K562 (cell line): ENCODE measurements at regions not wholly inside any gene's neighbourhood (a gene's known extent, or its start where the extent isn't known, plus 50 kb on each side); places are given as distances from the start of the nearest gene placed in this dataset.
A peak's percentile ranks its signal among the peaks of the same experiment; 100 is the strongest.

Experiments
- CHD2 ChIP-seq: IDR thresholded peaks from 2 replicates; pipeline ENCODE4 v1.6.1; 2011; ENCODE audit warnings: low read depth, low read length
- FOXM1 ChIP-seq, 2 experiments: fragments of 450-650 bp in 1 of 2; sonication (generic) in 1 of 2; formaldehyde crosslinking in 1 of 2; IDR thresholded peaks; 2 replicates each; pipeline versions ENCODE4 v1.6.1 to v1.9.0; 2017 to 2022; ENCODE audit warnings: low read depth in 2 of 2, mild to moderate bottlenecking in 2 of 2, missing genetic modification reagents in 1 of 2, moderate library complexity in 1 of 2
- HMG20A ChIP-seq: fragments of 450-650 bp; formaldehyde crosslinking; conservative IDR thresholded peaks from 2 replicates; pipeline ENCODE4 v1.4.0; 2020; ENCODE audit warnings: mild to moderate bottlenecking, mixed read lengths
- POLR2AphosphoS5 ChIP-seq: IDR thresholded peaks from 2 replicates; pipeline ENCODE4 v1.6.1; 2011; ENCODE audit warnings: mild to moderate bottlenecking, low read depth, low read length, moderate library complexity; ENCODE audit not compliant: control insufficient read depth, insufficient read depth
- SMARCE1 ChIP-seq: fragments of 450-650 bp; IDR thresholded peaks from 2 replicates; pipeline ENCODE4 v1.7.1; 2016; ENCODE audit warnings: mild to moderate bottlenecking
- SP2 ChIP-seq: IDR thresholded peaks from 2 replicates; pipeline ENCODE4 v1.6.1; 2011; ENCODE audit warnings: mild to moderate bottlenecking, low read depth, low read length, moderate library complexity; ENCODE audit not compliant: poor library complexity, severe bottlenecking; ENCODE audit errors: extremely low read depth
- ZBTB8A ChIP-seq: fragments of 450-650 bp; IDR thresholded peaks from 2 replicates; pipeline ENCODE4 v1.6.1; 2018; ENCODE audit warnings: mild to moderate bottlenecking, moderate library complexity; ENCODE audit not compliant: partially characterized antibody
- ZFX ChIP-seq: sonication (generic); formaldehyde crosslinking; IDR thresholded peaks from 2 replicates; pipeline ENCODE4 v1.8.0; 2022; ENCODE audit warnings: mild to moderate bottlenecking, missing genetic modification reagents, moderate library complexity
- ZKSCAN1 ChIP-seq: fragments of 150-350 bp; IDR thresholded peaks from 2 replicates; pipeline ENCODE4 v1.6.1; 2016; ENCODE audit warnings: low read depth, low read length
- ZZZ3 ChIP-seq: fragments of 450-650 bp; IDR thresholded peaks from 2 replicates; pipeline ENCODE4 v1.6.1; 2016; ENCODE audit warnings: antibody characterized with exemption, mild to moderate bottlenecking, moderate library complexity
- TF ChIP-seq, protein P1 (sequence below), 3 experiments: IDR thresholded peaks in 2 of 3; conservative IDR thresholded peaks in 1 of 3; 2 replicates each; pipeline ENCODE4 v1.5.1; 2011 to 2012; ENCODE audit warnings: low read length in 3 of 3, mild to moderate bottlenecking in 3 of 3, control low read depth in 2 of 3, improper control_type of control experiment in 1 of 3, inconsistent platforms in 1 of 3, low read depth in 1 of 3, mixed read lengths in 1 of 3, moderate library complexity in 1 of 3; ENCODE audit not compliant: insufficient read depth in 2 of 3

DNA sequence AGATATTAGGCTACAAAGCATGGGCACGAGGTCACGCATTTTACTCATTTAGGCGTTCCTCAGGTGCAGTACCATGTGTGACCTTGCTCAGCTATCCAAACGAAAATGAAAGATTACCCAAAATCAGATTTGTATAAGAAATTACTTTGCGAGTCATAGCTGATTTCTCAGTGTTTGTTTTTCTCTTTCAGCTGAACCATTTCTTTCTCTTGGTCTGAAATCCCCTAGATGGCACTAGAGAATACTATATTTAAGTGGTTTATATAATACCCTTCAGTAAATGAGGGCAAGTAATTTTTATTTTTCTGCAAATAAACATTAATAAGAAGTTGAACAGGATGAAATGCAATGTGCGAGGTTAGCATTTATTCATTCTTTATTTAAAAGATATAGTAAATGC lies 496.6 kb downstream of the STIM2 start:
- TF ChIP-seq ZKSCAN1 (no peak), FOXM1 (IDR thresholded peaks at IDR 0.05; ENCODE audit: low read depth) (no peak), FOXM1 (CRISPR knock-in tag; IDR thresholded peaks at IDR 0.05; ENCODE audit: low read depth) (no peak), ZBTB8A (no peak), POLR2AphosphoS5 (no peak), CHD2 (no peak), HMG20A (CRISPR knock-in tag) (no peak), ZZZ3 (no peak), SP2 (no peak), SMARCE1 (no peak), ZFX (CRISPR knock-in tag) (no peak)
- TF ChIP-seq, protein P1, sequence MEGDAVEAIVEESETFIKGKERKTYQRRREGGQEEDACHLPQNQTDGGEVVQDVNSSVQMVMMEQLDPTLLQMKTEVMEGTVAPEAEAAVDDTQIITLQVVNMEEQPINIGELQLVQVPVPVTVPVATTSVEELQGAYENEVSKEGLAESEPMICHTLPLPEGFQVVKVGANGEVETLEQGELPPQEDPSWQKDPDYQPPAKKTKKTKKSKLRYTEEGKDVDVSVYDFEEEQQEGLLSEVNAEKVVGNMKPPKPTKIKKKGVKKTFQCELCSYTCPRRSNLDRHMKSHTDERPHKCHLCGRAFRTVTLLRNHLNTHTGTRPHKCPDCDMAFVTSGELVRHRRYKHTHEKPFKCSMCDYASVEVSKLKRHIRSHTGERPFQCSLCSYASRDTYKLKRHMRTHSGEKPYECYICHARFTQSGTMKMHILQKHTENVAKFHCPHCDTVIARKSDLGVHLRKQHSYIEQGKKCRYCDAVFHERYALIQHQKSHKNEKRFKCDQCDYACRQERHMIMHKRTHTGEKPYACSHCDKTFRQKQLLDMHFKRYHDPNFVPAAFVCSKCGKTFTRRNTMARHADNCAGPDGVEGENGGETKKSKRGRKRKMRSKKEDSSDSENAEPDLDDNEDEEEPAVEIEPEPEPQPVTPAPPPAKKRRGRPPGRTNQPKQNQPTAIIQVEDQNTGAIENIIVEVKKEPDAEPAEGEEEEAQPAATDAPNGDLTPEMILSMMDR (IDR thresholded peaks at IDR 0.05 in 2 of 3, conservative IDR thresholded peaks at IDR 0.05 in 1 of 3; ENCODE audit: insufficient read depth in 2 of 3, low read depth in 1 of 3, low read length in 3 of 3), result peak in 1 of 3 experiments; percentile 29; a peak in 2 of 6 replicates
